CD14-positive monocyte (primary cell): ENCODE measurements at regions not wholly inside any gene's neighbourhood (a gene's known extent, or its start where the extent isn't known, plus 50 kb on each side); places are given as distances from the start of the nearest gene placed in this dataset.

Experiments used
- DNase-seq, 3 donors: peaks; one replicate each; pipeline ENCODE4 v3.0.0-alpha.2; 2011 to 2022
- H2AFZ ChIP-seq: 2 replicates; pipeline ENCODE4 v1.6.0; 2012; ENCODE audit warnings: mild to moderate bottlenecking, low read depth, low read length, inconsistent platforms; ENCODE audit not compliant: insufficient read depth, poor library complexity, severe bottlenecking
- H3K27ac ChIP-seq, 2 donors: 1 replicate in 1 of 2; 2 replicates in 1 of 2; pipeline ENCODE4 v1.5.1; 2012 to 2013; ENCODE audit warnings: low read length in 2 of 2, control low read depth in 1 of 2, inconsistent platforms in 1 of 2, low read depth in 1 of 2, mild to moderate bottlenecking in 1 of 2
- H3K27me3 ChIP-seq, 2 donors: one replicate each; pipeline versions ENCODE4 v1.6.0 to v1.6.1; 2011 to 2013; ENCODE audit warnings: low read length in 2 of 2; ENCODE audit not compliant: control insufficient read depth in 2 of 2, insufficient read depth in 2 of 2
- H3K36me3 ChIP-seq, 2 donors: replicated peaks in 1 of 2; 1 replicate in 1 of 2; 2 replicates in 1 of 2; pipeline versions ENCODE4 v1.5.1 to v1.6.1; 2012 to 2013; ENCODE audit warnings: low read length in 2 of 2, control low read depth in 1 of 2, inconsistent platforms in 1 of 2, mild to moderate bottlenecking in 1 of 2; ENCODE audit not compliant: insufficient read depth in 2 of 2, control insufficient read depth in 1 of 2
- H3K4me1 ChIP-seq, 2 donors: 1 replicate in 1 of 2; 2 replicates in 1 of 2; pipeline versions ENCODE4 v1.5.1 to v1.6.1; 2012 to 2013; ENCODE audit warnings: low read length in 2 of 2, control low read depth in 1 of 2, inconsistent platforms in 1 of 2, mild to moderate bottlenecking in 1 of 2, moderate library complexity in 1 of 2; ENCODE audit not compliant: insufficient read depth in 2 of 2, control insufficient read depth in 1 of 2
- H3K4me2 ChIP-seq: replicated peaks from 2 replicates; pipeline ENCODE3; 2012; ENCODE audit warnings: low read length, moderate library complexity, mild to moderate bottlenecking; ENCODE audit not compliant: poor library complexity, severe bottlenecking; ENCODE audit errors: extremely low read depth
- H3K4me3 ChIP-seq, 3 experiments: fragments of 200-600 bp in 1 of 3; sonication (generic) in 1 of 3; replicated peaks in 1 of 3; 1 replicate in 2 of 3; 2 replicates in 1 of 3; pipeline ENCODE4 v1.5.1; 2011 to 2013; ENCODE audit warnings: low read length in 3 of 3, mild to moderate bottlenecking in 3 of 3, control low read depth in 2 of 3, low read depth in 2 of 3, inconsistent platforms in 1 of 3, moderate library complexity in 1 of 3
- H3K79me2 ChIP-seq: 2 replicates; pipeline ENCODE4 v1.6.0; 2012; ENCODE audit warnings: mild to moderate bottlenecking, control low read depth, inconsistent platforms, low read length, moderate library complexity; ENCODE audit not compliant: insufficient read depth
- H3K9ac ChIP-seq: 2 replicates; pipeline ENCODE4 v1.6.0; 2017; ENCODE audit warnings: low read length, mild to moderate bottlenecking; ENCODE audit not compliant: insufficient read depth, poor library complexity, severe bottlenecking
- H3K9me3 ChIP-seq, 2 donors: replicated peaks in 1 of 2; 1 replicate in 1 of 2; 2 replicates in 1 of 2; pipeline versions ENCODE4 v1.5.1 to v1.6.1; 2012 to 2013; ENCODE audit warnings: low read length in 2 of 2, control low read depth in 1 of 2; ENCODE audit not compliant: control insufficient read depth in 1 of 2, insufficient read depth in 1 of 2
- H4K20me1 ChIP-seq: 2 replicates; pipeline ENCODE4 v1.6.0; 2012; ENCODE audit warnings: mild to moderate bottlenecking, low read length, control low read depth, moderate library complexity; ENCODE audit not compliant: insufficient read depth
- H3K27ac Mint-ChIP-seq, 7 donors: one replicate each; pipeline ENCODE4 v1.8.0; 2020; ENCODE audit warnings: mild to moderate bottlenecking in 7 of 7, mixed read lengths in 7 of 7, moderate library complexity in 6 of 7, inconsistent platforms in 2 of 7
- H3K27me3 Mint-ChIP-seq, 3 donors: one replicate each; pipeline ENCODE4 v1.8.0; 2021 to 2022; ENCODE audit warnings: low read depth in 3 of 3, mild to moderate bottlenecking in 3 of 3, mixed read lengths in 3 of 3, moderate library complexity in 3 of 3, inconsistent platforms in 1 of 3
- H3K36me3 Mint-ChIP-seq, 2 donors: one replicate each; pipeline ENCODE4 v1.8.0; 2020; ENCODE audit warnings: mixed read lengths in 2 of 2, inconsistent platforms in 1 of 2, mild to moderate bottlenecking in 1 of 2
- H3K4me1 Mint-ChIP-seq: one replicate; pipeline ENCODE4 v1.8.0; 2020; ENCODE audit warnings: mild to moderate bottlenecking, mixed read lengths
- H3K4me3 Mint-ChIP-seq, 2 donors: one replicate each; pipeline ENCODE4 v1.8.0; 2020; ENCODE audit warnings: mild to moderate bottlenecking in 2 of 2, mixed read lengths in 2 of 2, moderate library complexity in 1 of 2
- H3K9me3 Mint-ChIP-seq, 7 donors: one replicate each; pipeline ENCODE4 v1.8.0; 2020 to 2022; ENCODE audit warnings: mixed read lengths in 7 of 7, mild to moderate bottlenecking in 6 of 7, moderate library complexity in 6 of 7, inconsistent platforms in 2 of 7
- WGBS: methylation state at CpG from one replicate; pipeline ENCODE4 v1.1.5; 2013; ENCODE audit warnings: missing lambda C conversion rate; ENCODE audit not compliant: insufficient coverage; 5-methylcytosine and 5-hydroxymethylcytosine counted together
- intact Hi-C, 2 donors: fragments of 100-400 bp; cut with micrococcal nuclease; formaldehyde crosslinking; loops; one replicate each; pipeline versions ENCODE4 v1.15.0 to v1.15.1; 2023
- TF ChIP-seq, protein P1 (sequence below): fragments of 200-600 bp; IDR thresholded peaks from one replicate; pipeline ENCODE4 v1.8.0; 2022; ENCODE audit warnings: antibody characterized with exemption, mild to moderate bottlenecking

DNA sequence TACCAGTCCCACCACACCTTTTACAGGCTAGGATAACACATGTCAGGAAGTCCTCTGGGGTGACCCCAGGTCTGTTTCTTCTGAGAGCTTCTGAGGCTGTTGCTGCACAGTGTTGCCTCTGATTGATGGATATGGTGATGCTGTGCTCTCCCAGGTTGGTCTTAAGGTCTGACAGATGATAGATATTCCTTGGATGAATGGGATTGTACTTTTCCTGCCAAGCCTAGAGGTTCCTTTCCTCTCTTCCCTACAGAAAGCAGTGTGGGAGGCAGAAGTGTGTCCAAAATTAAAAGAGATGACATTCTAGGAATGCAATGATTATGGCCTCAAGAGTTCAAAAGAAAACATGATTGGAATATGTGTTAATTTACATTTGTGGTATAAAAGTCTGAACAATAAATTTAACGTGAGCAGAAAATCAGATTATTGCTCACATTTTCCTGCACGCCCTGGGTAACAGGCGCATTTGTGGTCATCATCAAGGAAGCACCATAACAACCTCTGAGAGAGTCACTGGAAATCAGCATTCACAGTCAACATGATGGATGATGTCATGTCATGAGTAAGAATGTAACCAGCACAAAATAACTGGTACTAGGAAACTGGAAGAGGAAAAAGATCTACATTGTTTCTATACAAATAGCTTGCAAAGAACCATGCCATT, 73.7 kb downstream of the BBS10 start:
- TF ChIP-seq, protein P1, sequence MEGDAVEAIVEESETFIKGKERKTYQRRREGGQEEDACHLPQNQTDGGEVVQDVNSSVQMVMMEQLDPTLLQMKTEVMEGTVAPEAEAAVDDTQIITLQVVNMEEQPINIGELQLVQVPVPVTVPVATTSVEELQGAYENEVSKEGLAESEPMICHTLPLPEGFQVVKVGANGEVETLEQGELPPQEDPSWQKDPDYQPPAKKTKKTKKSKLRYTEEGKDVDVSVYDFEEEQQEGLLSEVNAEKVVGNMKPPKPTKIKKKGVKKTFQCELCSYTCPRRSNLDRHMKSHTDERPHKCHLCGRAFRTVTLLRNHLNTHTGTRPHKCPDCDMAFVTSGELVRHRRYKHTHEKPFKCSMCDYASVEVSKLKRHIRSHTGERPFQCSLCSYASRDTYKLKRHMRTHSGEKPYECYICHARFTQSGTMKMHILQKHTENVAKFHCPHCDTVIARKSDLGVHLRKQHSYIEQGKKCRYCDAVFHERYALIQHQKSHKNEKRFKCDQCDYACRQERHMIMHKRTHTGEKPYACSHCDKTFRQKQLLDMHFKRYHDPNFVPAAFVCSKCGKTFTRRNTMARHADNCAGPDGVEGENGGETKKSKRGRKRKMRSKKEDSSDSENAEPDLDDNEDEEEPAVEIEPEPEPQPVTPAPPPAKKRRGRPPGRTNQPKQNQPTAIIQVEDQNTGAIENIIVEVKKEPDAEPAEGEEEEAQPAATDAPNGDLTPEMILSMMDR = no peak
- Histone ChIP-seq H2AFZ (no peak overlapping the region), H3K9ac (no peak overlapping the region), H3K27ac (no peak overlapping the region), H4K20me1 (no peaks in the 10 kb centered on the region), H3K36me3 (no peaks in the 10 kb centered on the region), H3K4me3 (no peak overlapping the region), H3K27me3 (no peaks in the 10 kb centered on the region), H3K79me2 (no peaks in the 10 kb centered on the region), H3K4me1 (peaks cover 7% of the 10 kb centered on the region in 2 donors), H3K9me3 (no peaks in the 10 kb centered on the region), H3K4me2 (no peak overlapping the region)
- WGBS = no CpG with 5 or more reads among the region's 3 CpGs
- Mint-ChIP-seq H3K9me3 (peaks cover 0 to 1% (median 0%) of the 10 kb centered on the region in 7 donors), H3K36me3 (no peaks in the 10 kb centered on the region), H3K27me3 (peaks cover 0 to 3% (median 0%) of the 10 kb centered on the region in 3 donors), H3K27ac (no peak overlapping the region), H3K4me3 (no peak overlapping the region), H3K4me1 (peaks cover 9% of the 10 kb centered on the region)
- intact Hi-C loops = no loop called here
- DNase-seq = no peak

DNA sequence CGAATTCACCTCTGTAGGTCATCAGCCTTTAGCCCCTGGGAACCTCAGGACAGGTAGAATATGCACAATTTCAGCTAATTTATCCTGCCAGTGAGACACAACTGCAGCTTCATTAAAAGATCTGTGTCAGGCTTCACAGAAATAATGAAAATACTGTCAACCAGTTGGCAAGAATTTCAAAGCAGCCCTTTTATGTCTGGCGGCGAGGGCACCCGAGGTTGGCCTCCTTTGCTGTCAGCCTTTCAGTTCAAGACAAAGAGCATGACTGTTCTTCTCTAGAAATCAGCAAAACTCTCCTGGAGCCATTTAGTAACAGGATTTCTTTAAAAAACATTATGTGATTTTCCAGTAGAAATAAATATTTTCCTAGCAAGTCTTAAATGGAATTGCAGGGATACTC, 75.9 kb downstream of the BBS10 start:
- peaks cover 0 to 1% (median 0%) of the 10 kb centered on the region in 7 donors for H3K9me3 Mint-ChIP-seq
- Histone ChIP-seq H2AFZ (no peak overlapping the region), H3K4me1 (peaks cover 7% of the 10 kb centered on the region in 2 donors), H3K4me2 (no peak overlapping the region), H3K9me3 (no peaks in the 10 kb centered on the region), H3K27me3 (no peaks in the 10 kb centered on the region), H3K36me3 (no peaks in the 10 kb centered on the region), H3K4me3 (no peak overlapping the region), H3K27ac (no peak overlapping the region), H3K9ac (no peak overlapping the region), H4K20me1 (no peaks in the 10 kb centered on the region), H3K79me2 (no peaks in the 10 kb centered on the region)
- H3K4me3 Mint-ChIP-seq = no peak overlapping the region
- peaks cover 0 to 6% (median 2%) of the 10 kb centered on the region in 3 donors for H3K27me3 Mint-ChIP-seq
- H3K27ac Mint-ChIP-seq = no peak overlapping the region
- intact Hi-C loops = no loop called here
- no peaks in the 10 kb centered on the region for H3K36me3 Mint-ChIP-seq
- DNase-seq = no peak
- 94% methylated on average over 3 of the region's 4 CpGs for WGBS
- TF ChIP-seq, protein P1 = no peak
- H3K4me1 Mint-ChIP-seq = peaks cover 9% of the 10 kb centered on the region
